OCI-LY7 (cell line): ENCODE measurements at regions not wholly inside any gene's neighbourhood (a gene's known extent, or its start where the extent isn't known, plus 50 kb on each side); places are given as distances from the start of the nearest gene placed in this dataset.

ENCODE experiments used
- BruUV-seq: library from RNA; stranded (reverse); fragments of 400-500 nt; replicated peaks from 2 replicates; lab custom pipeline; 2021; lab: Mats Ljungman, UMichigan
- CTCF ChIA-PET: fragments of 300-600 bp; sonication (Branson Sonifier 250); formaldehyde crosslinking; loops from one replicate; lab custom pipeline; 2022; ENCODE audit warnings: antibody characterized with exemption; ENCODE audit not compliant: unreplicated experiment; lab: Charles Lee
- POLR2A ChIA-PET: fragments of 300-600 bp; sonication (Branson Sonifier 250); formaldehyde crosslinking; loops from one replicate; lab custom pipeline; 2022; ENCODE audit warnings: antibody characterized with exemption; lab: Charles Lee
- DNase-seq: peaks from one replicate; pipeline ENCODE4 v3.0.0-alpha.2; 2015; ENCODE audit warnings: low spot score
- H2AFZ ChIP-seq: fragments of 200-600 bp; sonication (generic), shearing (Covaris generic); 2 replicates; pipeline ENCODE4 v1.6.1; 2014; ENCODE audit warnings: mild to moderate bottlenecking, antibody characterized with exemption, low read length, moderate library complexity
- H3K27ac ChIP-seq: fragments of 200-600 bp; sonication (generic); 2 replicates; pipeline ENCODE4 v1.5.1; 2014; ENCODE audit warnings: mixed run types, low read depth, mild to moderate bottlenecking, moderate library complexity, low read length, inconsistent platforms; ENCODE audit not compliant: poor library complexity, severe bottlenecking
- H3K36me3 ChIP-seq: fragments of 200-600 bp; sonication (generic); 2 replicates; pipeline ENCODE4 v1.6.1; 2014; ENCODE audit warnings: mild to moderate bottlenecking, antibody characterized with exemption, low read length, moderate library complexity, mixed read lengths; ENCODE audit not compliant: insufficient read depth
- H3K4me1 ChIP-seq: fragments of 200-600 bp; sonication (generic); 2 replicates; pipeline ENCODE4 v1.5.1; 2014; ENCODE audit warnings: mild to moderate bottlenecking, low read length; ENCODE audit not compliant: insufficient read depth, poor library complexity, severe bottlenecking
- H3K4me2 ChIP-seq: fragments of 200-600 bp; sonication (generic); 2 replicates; pipeline ENCODE4 v1.6.1; 2014; ENCODE audit warnings: mild to moderate bottlenecking, low read length
- H3K4me3 ChIP-seq: fragments of 200-600 bp; sonication (generic); 2 replicates; pipeline ENCODE4 v1.5.1; 2014; ENCODE audit warnings: mild to moderate bottlenecking, low read depth, low read length; ENCODE audit not compliant: poor library complexity, severe bottlenecking
- H3K79me2 ChIP-seq: fragments of 200-600 bp; sonication (generic); 2 replicates; pipeline ENCODE4 v1.6.1; 2016; ENCODE audit warnings: low read depth, mild to moderate bottlenecking, low read length, moderate library complexity, mixed read lengths; ENCODE audit not compliant: insufficient read depth
- H3K9me2 ChIP-seq: fragments of 200-600 bp; sonication (generic); 2 replicates; pipeline ENCODE4 v1.6.1; 2016; ENCODE audit warnings: mild to moderate bottlenecking, low read length, mixed read lengths; ENCODE audit not compliant: insufficient read depth
- H3K9me3 ChIP-seq: fragments of 200-600 bp; sonication (generic); 2 replicates; pipeline ENCODE4 v1.6.1; 2014; ENCODE audit warnings: mild to moderate bottlenecking, mixed run types, low read length, mixed read lengths
- H4K20me1 ChIP-seq: fragments of 200-600 bp; sonication (generic); 2 replicates; pipeline ENCODE4 v1.6.1; 2014; ENCODE audit warnings: mild to moderate bottlenecking, antibody characterized with exemption, low read length, moderate library complexity, mixed read lengths; ENCODE audit not compliant: insufficient read depth
- EZH2phosphoT487 ChIP-seq: fragments of 200-600 bp; sonication (generic); IDR thresholded peaks from 2 replicates; pipeline ENCODE4 v1.6.1; 2018; ENCODE audit warnings: low read depth, borderline replicate concordance, mild to moderate bottlenecking, mixed run types, antibody characterized with exemption, low read length, moderate library complexity, mixed read lengths
- intact Hi-C: fragments of 100-400 bp; cut with micrococcal nuclease; formaldehyde crosslinking; loops from one replicate; pipeline ENCODE4 v1.10.0; 2022; ENCODE audit not compliant: unreplicated experiment
- TF ChIP-seq, protein P1 (sequence below): fragments of 200-600 bp; sonication (generic); conservative IDR thresholded peaks from 2 replicates; pipeline ENCODE4 v1.5.1; 2014; ENCODE audit warnings: mild to moderate bottlenecking, antibody characterized with exemption, low read length, moderate library complexity, mixed read lengths

DNA sequence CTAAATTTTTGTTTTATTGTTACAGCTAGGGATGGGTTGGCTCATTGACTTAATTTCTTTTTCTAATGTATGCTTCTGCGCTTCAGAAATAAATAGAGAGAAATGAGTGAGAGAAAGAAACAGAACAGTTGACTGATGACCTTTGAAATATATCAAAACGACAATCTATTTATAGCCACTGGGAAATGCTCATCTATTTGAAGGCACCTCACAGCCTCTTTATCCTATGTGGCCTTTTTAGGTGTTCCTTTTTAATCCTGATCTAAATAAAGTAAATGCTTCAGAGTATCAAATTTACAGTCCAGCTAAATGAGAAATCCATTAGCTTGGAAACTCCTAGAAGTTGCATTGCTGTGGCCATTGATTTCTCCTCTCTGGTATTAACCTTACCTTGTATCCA is 943.5 kb upstream of the CITED2 start:
- Histone ChIP-seq H3K4me3 (no peak overlapping the region), H4K20me1 (no peaks in the 10 kb centered on the region), H3K36me3 (no peaks in the 10 kb centered on the region), H3K4me1 (no peaks in the 10 kb centered on the region), H3K9me2 (no peaks in the 10 kb centered on the region), H3K79me2 (no peaks in the 10 kb centered on the region), H3K4me2 (no peak overlapping the region), H3K27ac (no peak overlapping the region), H2AFZ (no peak overlapping the region), H3K9me3 (no peaks in the 10 kb centered on the region)
- no TSS peak for BruUV-seq
- POLR2A ChIA-PET, result no interaction called here
- no peak for DNase-seq
- intact Hi-C loops, result no loop called here
- TF ChIP-seq, protein P1, sequence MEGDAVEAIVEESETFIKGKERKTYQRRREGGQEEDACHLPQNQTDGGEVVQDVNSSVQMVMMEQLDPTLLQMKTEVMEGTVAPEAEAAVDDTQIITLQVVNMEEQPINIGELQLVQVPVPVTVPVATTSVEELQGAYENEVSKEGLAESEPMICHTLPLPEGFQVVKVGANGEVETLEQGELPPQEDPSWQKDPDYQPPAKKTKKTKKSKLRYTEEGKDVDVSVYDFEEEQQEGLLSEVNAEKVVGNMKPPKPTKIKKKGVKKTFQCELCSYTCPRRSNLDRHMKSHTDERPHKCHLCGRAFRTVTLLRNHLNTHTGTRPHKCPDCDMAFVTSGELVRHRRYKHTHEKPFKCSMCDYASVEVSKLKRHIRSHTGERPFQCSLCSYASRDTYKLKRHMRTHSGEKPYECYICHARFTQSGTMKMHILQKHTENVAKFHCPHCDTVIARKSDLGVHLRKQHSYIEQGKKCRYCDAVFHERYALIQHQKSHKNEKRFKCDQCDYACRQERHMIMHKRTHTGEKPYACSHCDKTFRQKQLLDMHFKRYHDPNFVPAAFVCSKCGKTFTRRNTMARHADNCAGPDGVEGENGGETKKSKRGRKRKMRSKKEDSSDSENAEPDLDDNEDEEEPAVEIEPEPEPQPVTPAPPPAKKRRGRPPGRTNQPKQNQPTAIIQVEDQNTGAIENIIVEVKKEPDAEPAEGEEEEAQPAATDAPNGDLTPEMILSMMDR, result no peak
- no peak for TF ChIP-seq EZH2phosphoT487
- CTCF ChIA-PET, result no interaction called here

DNA sequence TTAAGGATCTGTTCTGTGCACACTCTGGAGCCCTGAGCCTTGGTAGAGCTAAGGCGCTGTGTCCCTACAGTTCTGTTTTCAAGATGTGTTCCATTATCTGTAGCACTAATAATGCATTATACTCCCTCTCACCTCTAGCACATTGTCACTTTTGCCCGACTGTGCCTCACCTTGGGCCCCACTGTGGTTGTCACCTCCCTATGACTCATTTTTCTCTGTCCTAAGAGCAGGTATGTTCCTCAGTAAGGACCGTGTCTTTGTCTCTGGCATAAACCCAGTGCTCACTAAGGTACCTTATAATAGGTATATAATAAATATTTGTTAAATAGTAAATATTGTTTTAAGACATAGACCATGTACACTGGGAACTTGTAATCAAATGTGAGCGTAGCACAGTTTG is 942.5 kb upstream of the CITED2 start:
- BruUV-seq, result no TSS peak
- intact Hi-C loops, result no loop called here
- H3K79me2 ChIP-seq, result no peaks in the 10 kb centered on the region
- no peaks in the 10 kb centered on the region for H3K9me3 ChIP-seq
- H3K4me1 ChIP-seq, result no peaks in the 10 kb centered on the region
- no peak for TF ChIP-seq EZH2phosphoT487
- TF ChIP-seq, protein P1, result no peak
- ChIA-PET POLR2A (no interaction called here), CTCF (no interaction called here)
- H4K20me1 ChIP-seq, result no peaks in the 10 kb centered on the region
- H3K4me3 ChIP-seq, result no peak overlapping the region
- H3K27ac ChIP-seq, result no peak overlapping the region
- H3K36me3 ChIP-seq, result no peaks in the 10 kb centered on the region
- H2AFZ ChIP-seq, result no peak overlapping the region
- H3K4me2 ChIP-seq, result no peak overlapping the region
- H3K9me2 ChIP-seq, result no peaks in the 10 kb centered on the region
- no peak for DNase-seq

DNA sequence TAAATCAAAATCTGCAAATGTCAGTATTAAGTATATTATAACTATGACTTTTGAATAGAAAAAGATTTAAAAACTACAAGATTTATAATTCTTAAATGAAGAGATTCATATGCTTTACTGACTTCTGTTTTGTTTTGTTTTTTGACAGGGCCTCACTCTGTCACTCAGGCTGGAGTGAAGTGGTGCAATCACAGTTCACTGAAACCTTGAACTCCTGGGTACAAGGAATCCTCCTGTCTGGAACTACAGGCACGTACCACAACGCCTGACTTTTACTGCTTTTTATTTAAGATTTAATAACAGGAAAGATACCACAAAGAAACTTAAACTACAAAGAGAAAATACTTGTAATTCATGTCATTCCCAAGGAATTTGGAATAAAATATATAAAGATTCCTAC is 940.2 kb upstream of the CITED2 start:
- Histone ChIP-seq H3K9me2 (no peaks in the 10 kb centered on the region), H3K4me1 (no peaks in the 10 kb centered on the region), H3K27ac (no peak overlapping the region), H3K9me3 (no peaks in the 10 kb centered on the region), H3K4me3 (no peak overlapping the region), H2AFZ (no peak overlapping the region), H3K79me2 (no peaks in the 10 kb centered on the region), H3K36me3 (no peaks in the 10 kb centered on the region), H3K4me2 (no peak overlapping the region), H4K20me1 (no peaks in the 10 kb centered on the region)
- no peak for DNase-seq
- POLR2A ChIA-PET, result no interaction called here
- TF ChIP-seq EZH2phosphoT487, result no peak
- TF ChIP-seq, protein P1, result no peak
- no TSS peak for BruUV-seq
- intact Hi-C loops, result no loop called here
- CTCF ChIA-PET, result no interaction called here
